ENCODE measurements at regions not wholly inside any gene's neighbourhood (a gene's known extent, or its start where the extent isn't known, plus 50 kb on each side); places are given as distances from the start of the nearest gene placed in this dataset.

GRCh38 chr4:144362366-144362765 lies 221.8 kb upstream of the GYPA start:
- TF ChIP-seq CTCF (IDR thresholded peaks at IDR 0.05; ENCODE audit: low read depth, low read length, missing input control) (no peak), REST (IDR thresholded peaks at IDR 0.05) (no peak), JUND (IDR thresholded peaks at IDR 0.05) (no peak), MAX (IDR thresholded peaks at IDR 0.05) (no peak), TAF1 (conservative IDR thresholded peaks at IDR 0.05) (no peak), HNF4G (IDR thresholded peaks at IDR 0.05) (no peak), SP1 (IDR thresholded peaks at IDR 0.05) (no peak), RAD21 (IDR thresholded peaks at IDR 0.05) (no peak), EGR1 (IDR thresholded peaks at IDR 0.05; ENCODE audit: low read depth in 2 of 2) (no peak), FOXA1 (IDR thresholded peaks at IDR 0.05) (no peak)
- TF ChIP-seq, protein P1, sequence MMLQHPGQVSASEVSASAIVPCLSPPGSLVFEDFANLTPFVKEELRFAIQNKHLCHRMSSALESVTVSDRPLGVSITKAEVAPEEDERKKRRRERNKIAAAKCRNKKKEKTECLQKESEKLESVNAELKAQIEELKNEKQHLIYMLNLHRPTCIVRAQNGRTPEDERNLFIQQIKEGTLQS (IDR thresholded peaks at IDR 0.05): no peak

Measured in liver (tissue), 3 donors.